IPS DF 6.9 (cell line): ENCODE measurements at regions not wholly inside any gene's neighbourhood (a gene's known extent, or its start where the extent isn't known, plus 50 kb on each side); places are given as distances from the start of the nearest gene placed in this dataset.
"Not testable (repeated sequence)": the region's sequence is repeated elsewhere in the genome, so short reads cannot be mapped to it uniquely, and the experiment has no call there.

Source experiments
- DNase-seq: peaks from one replicate; pipeline ENCODE4 v3.0.0-alpha.2; 2013; ENCODE audit warnings: low read depth, low spot score
- H3K27ac ChIP-seq: one replicate; pipeline ENCODE4 v1.5.1; 2013; ENCODE audit warnings: low read length, control low read depth
- H3K27me3 ChIP-seq: 2 replicates; pipeline ENCODE4 v1.6.1; 2013; ENCODE audit warnings: mild to moderate bottlenecking, low read length; ENCODE audit not compliant: control insufficient read depth, insufficient read depth
- H3K36me3 ChIP-seq: 2 replicates; pipeline ENCODE4 v1.6.1; 2013; ENCODE audit warnings: low read length; ENCODE audit not compliant: control insufficient read depth, insufficient read depth
- H3K4me1 ChIP-seq: 2 replicates; pipeline ENCODE4 v1.6.1; 2013; ENCODE audit warnings: low read length; ENCODE audit not compliant: control insufficient read depth, insufficient read depth
- H3K4me3 ChIP-seq: 2 replicates; pipeline ENCODE4 v1.5.1; 2013; ENCODE audit warnings: mild to moderate bottlenecking, low read length
- H3K9me3 ChIP-seq: 2 replicates; pipeline ENCODE4 v1.6.1; 2013; ENCODE audit warnings: low read length, inconsistent platforms; ENCODE audit not compliant: control insufficient read depth, insufficient read depth
- WGBS: extraction: QIAGEN DNeasy Blood & Tissue Kit; methylation state at CpG from one replicate; pipeline ENCODE4 v1.1.7; 2013; ENCODE audit warnings: mixed read lengths, missing lambda C conversion rate; ENCODE audit not compliant: insufficient read length, insufficient coverage; 5-methylcytosine and 5-hydroxymethylcytosine counted together

DNA sequence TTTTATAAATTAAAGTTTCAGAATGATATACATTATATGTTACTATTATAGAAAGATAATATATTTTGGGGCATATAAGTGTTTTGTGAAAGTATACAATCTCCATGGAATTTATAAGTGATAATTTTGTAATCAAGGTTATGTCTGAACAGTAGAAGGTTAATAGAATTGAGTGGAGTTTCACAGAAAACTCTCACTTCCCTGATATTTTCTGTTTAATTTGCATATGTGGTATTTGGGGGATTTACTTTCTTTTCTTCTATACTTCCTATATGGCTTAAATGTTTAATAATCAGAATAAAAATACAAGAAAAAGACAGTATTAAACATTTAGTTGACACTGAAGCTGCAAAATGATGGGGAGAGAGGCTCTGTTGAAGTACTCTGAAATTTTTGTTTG, 848.5 kb downstream of the DACH1 start:
- H3K27ac ChIP-seq, result no peak overlapping the region
- H3K4me1 ChIP-seq, result no peaks in the 10 kb centered on the region
- no peaks in the 10 kb centered on the region for H3K9me3 ChIP-seq
- no peaks in the 10 kb centered on the region for H3K27me3 ChIP-seq
- H3K36me3 ChIP-seq, result no peaks in the 10 kb centered on the region
- DNase-seq, result no peak
- no peak overlapping the region for H3K4me3 ChIP-seq

DNA sequence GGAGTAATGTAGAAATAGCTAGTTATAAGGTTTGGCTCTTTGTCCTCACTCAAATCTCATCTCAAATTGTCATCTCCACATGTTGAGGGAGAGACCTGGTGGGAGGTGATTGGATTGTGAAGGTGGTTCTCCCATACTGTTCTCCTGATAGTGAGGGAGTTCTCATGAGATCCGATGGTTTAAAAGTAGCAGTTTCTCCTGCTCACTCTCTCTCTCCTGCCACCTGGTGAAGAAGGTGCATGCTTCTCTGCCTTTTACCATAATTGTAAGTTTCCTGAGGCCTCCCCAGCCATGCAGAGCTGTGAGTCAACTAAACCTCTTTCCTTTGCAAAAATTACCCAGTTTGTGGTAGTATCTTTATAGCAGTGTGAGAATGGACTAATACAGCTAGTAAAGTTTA, 849.4 kb downstream of the DACH1 start:
- DNase-seq, result peak; percentile 13
- Histone ChIP-seq H3K4me3 (no peak overlapping the region), H3K36me3 (no peaks in the 10 kb centered on the region), H3K27ac (no peak overlapping the region), H3K4me1 (no peaks in the 10 kb centered on the region), H3K27me3 (no peaks in the 10 kb centered on the region), H3K9me3 (no peaks in the 10 kb centered on the region)
- no CpG with 5 or more reads among the region's 1 CpG for WGBS

DNA sequence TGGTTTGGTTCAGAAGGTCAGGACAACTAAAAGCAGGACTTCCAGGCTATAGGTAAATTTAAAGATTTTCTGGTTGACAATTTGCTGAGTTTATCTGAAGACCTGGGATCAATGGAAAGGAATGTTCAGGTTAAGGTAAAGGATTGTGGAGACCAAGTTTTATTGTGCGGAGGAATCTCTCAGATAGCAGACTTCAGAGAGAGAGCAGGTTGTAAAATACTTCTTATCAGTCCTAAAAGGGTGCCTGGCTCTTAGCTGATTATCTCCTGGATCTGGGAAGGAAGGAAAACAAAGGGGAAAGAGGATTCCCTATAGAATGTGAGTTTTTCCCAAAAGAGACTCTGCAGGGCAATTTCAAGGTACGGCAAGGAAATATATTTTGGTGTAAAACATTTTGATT, 851.5 kb downstream of the DACH1 start:
- H3K27ac ChIP-seq, result no peak overlapping the region
- WGBS, result no CpG with 5 or more reads among the region's 2 CpGs
- DNase-seq, result no peak
- no peaks in the 10 kb centered on the region for H3K36me3 ChIP-seq
- no peaks in the 10 kb centered on the region for H3K4me1 ChIP-seq
- H3K27me3 ChIP-seq, result no peaks in the 10 kb centered on the region
- no peaks in the 10 kb centered on the region for H3K9me3 ChIP-seq
- no peak overlapping the region for H3K4me3 ChIP-seq

DNA sequence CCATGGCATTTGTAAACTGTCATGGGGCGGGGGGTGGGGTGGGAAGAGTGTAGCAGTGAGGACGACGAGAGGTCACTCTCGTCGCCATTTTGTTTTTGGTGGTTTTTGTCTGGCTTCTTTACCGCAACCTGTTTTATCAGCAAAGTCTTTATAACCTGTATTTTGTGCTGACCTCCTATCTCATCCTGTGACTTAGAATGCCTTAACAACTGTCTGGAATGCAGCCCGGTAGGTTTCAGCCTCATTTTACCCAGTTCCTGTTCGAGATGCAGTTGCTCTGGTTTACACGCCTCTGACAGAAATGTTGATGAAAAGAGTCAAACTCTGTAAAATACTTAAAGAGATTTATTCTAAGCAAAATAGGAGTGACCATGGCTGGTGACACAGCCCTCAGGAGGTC, 852.0 kb downstream of the DACH1 start:
- WGBS, result no CpG with 5 or more reads among the region's 9 CpGs
- no peak overlapping the region for H3K27ac ChIP-seq
- DNase-seq, result no peak
- no peaks in the 10 kb centered on the region for H3K27me3 ChIP-seq
- H3K4me1 ChIP-seq, result no peaks in the 10 kb centered on the region
- no peaks in the 10 kb centered on the region for H3K9me3 ChIP-seq
- no peaks in the 10 kb centered on the region for H3K36me3 ChIP-seq
- H3K4me3 ChIP-seq, result no peak overlapping the region

DNA sequence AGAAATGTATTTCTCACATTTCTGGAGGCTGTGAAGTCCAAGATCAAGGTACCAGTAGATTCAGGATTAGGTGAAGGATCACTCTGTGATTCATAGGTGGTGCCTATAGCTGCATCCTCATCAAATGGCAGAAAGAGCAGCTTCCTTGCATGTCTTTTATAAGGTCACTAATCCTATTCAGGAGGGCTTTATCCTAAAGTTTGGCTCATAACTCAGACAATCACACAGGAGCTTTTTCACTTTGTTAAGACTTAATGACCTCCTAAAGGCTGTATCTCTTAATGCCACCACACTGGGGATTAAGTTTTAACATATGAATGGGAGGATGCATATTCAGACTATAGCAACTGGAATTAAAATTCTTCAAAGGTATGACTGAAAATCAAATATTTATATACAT, 861.1 kb downstream of the DACH1 start:
- H3K27me3 ChIP-seq, result no peaks in the 10 kb centered on the region
- no peak overlapping the region for H3K4me3 ChIP-seq
- no peak overlapping the region for H3K27ac ChIP-seq
- H3K4me1 ChIP-seq, result no peaks in the 10 kb centered on the region
- no peaks in the 10 kb centered on the region for H3K9me3 ChIP-seq
- H3K36me3 ChIP-seq, result no peaks in the 10 kb centered on the region
- DNase-seq, result no peak

DNA sequence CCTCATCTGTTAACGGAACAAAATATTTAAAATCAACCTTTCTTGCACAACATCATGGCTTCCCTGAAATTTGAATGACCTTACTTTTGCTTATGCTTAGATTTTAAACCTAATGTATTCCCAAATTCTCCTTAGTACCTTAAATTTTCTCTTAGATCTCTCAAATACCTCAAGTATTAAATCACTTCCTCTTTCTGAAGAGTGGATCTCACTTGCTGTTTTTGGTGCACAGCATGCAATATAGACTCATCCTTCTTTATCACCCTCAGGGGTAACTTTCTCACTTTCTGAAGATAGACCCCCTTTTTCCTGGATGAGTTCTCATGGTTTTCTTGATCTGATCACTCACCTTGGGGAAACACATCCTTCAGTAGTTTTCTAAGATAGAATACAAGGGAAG, 871.7 kb downstream of the DACH1 start:
- H3K27me3 ChIP-seq, result no peaks in the 10 kb centered on the region
- no peak overlapping the region for H3K27ac ChIP-seq
- no peaks in the 10 kb centered on the region for H3K9me3 ChIP-seq
- no CpG with 5 or more reads among the region's 1 CpG for WGBS
- H3K4me3 ChIP-seq, result no peak overlapping the region
- no peaks in the 10 kb centered on the region for H3K4me1 ChIP-seq
- no peak for DNase-seq
- no peaks in the 10 kb centered on the region for H3K36me3 ChIP-seq

DNA sequence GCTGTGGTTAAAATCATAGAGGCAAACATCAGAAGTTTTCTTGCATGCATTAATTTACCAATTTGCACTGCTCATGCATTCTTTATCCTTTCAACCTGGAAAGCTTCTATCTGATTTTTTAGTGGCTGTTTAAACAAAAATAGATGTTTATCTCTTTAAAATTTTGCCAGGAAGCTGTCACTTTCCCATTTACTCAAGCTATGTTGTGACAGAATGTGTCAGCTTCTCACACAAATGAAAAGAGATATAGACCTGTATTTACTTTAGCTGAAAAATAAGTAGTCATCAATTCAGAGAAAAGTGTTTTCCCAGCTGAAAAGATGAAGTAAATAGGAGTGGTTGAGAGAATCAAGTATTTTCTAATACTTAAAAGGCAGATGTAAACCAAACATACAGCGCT, 872.8 kb downstream of the DACH1 start:
- WGBS, result no CpG with 5 or more reads among the region's 1 CpG
- Histone ChIP-seq H3K4me3 (no peak overlapping the region), H3K4me1 (no peaks in the 10 kb centered on the region), H3K36me3 (no peaks in the 10 kb centered on the region), H3K9me3 (no peaks in the 10 kb centered on the region), H3K27ac (no peak overlapping the region), H3K27me3 (no peaks in the 10 kb centered on the region)
- no peak for DNase-seq

DNA sequence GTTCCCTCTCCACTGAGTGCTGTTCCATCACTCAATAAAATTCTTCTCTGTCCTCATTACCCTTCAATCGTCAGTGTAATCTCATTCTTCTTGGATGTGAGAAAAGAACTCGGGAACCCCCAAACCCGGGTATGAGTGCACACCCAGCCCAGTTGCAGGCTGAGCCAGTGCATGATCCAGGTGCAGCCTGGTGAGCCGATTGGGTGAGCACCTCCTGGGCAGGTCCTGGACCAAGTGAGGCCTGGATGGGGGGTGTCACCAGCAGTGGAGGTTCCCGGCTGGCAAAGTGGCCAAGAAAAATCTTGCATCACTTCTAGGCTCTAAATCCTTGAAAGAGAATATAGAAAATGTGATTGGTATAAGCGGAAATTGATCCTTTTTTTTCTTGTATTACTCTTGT, 878.8 kb upstream of the KLHL1 start:
- no CpG with 5 or more reads among the region's 6 CpGs for WGBS
- DNase-seq, result no peak

DNA sequence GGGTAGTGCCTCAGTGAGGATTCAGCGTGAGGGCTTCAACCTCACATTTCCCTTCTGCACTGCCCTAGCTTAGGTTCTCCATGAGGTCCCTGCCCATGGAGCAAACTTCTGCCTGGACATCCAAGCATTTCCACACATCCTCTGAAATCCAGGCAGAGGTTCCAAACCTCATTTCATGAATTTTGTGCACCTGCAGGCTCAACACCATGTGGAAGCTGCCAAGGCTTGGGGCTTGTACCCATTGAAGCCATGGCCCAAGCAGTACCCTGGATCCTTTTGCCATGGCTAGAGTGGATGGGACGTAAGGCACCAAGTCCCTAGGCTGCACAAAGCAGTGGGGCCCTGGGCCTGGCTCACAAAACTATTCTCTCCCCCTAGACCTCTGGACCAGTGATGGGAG, 877.1 kb upstream of the KLHL1 start:
- Histone ChIP-seq H3K4me1 (no peaks in the 10 kb centered on the region), H3K27ac (no peak overlapping the region), H3K36me3 (no peaks in the 10 kb centered on the region), H3K27me3 (no peaks in the 10 kb centered on the region), H3K4me3 (no peak overlapping the region), H3K9me3 (no peaks in the 10 kb centered on the region)
- no peak for DNase-seq
- WGBS, result no CpG with 5 or more reads among the region's 2 CpGs

More for the DNA sequence above, 878.8 kb upstream of the KLHL1 start:
- Histone ChIP-seq H3K9me3 (no peaks in the 10 kb centered on the region), H3K4me3 (no peak overlapping the region), H3K4me1 (no peaks in the 10 kb centered on the region), H3K27me3 (no peaks in the 10 kb centered on the region), H3K27ac (no peak overlapping the region), H3K36me3 (no peaks in the 10 kb centered on the region)

DNA sequence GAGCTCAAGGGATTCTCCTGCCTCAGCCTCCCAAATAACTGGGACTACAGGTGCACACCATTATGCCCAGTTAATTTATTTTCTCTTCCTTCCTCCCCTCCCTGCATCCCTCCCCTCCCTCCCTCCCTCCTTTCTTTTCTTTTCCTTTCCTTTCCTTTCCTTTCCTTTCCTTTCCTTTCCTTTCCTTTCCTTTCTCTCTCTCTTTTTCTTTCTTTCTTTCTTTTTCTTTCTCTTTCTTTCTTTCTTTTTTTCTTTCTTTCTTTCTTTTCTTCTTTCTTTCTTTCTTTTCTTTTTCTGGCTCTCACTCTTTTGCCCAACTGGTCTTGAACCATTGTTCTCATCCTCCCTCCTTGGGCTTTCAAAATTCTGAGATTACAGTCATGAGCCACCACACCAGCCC, 873.0 kb upstream of the KLHL1 start:
- H3K36me3 ChIP-seq, H3K9me3 ChIP-seq, DNase-seq, H3K27ac ChIP-seq, H3K4me1 ChIP-seq, H3K4me3 ChIP-seq, H3K27me3 ChIP-seq: not testable (repeated sequence)

DNA sequence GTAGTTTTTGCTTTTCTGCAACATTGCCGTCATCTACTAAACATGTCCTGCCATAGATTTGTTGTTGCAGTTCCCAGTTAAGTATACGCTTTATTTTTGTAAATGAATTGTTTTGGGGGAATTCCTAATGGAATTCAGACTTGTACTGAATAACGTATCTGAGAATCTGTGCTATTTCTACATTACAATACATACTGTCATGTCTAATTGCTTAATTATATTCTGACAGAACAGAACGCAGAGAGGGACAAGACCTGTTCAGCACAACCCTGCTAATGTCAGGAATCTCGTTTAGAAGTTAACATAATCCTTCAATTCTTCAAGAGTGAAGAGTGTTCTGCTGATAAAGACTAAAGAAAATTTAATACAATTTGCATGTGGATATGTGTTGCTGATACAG, 861.1 kb upstream of the KLHL1 start:
- DNase-seq, result no peak
- H3K27ac ChIP-seq, result no peak overlapping the region
- WGBS, result no CpG with 5 or more reads among the region's 5 CpGs
- H3K9me3 ChIP-seq, result no peaks in the 10 kb centered on the region
- no peaks in the 10 kb centered on the region for H3K36me3 ChIP-seq
- H3K4me1 ChIP-seq, result no peaks in the 10 kb centered on the region
- no peaks in the 10 kb centered on the region for H3K27me3 ChIP-seq
- H3K4me3 ChIP-seq, result no peak overlapping the region

DNA sequence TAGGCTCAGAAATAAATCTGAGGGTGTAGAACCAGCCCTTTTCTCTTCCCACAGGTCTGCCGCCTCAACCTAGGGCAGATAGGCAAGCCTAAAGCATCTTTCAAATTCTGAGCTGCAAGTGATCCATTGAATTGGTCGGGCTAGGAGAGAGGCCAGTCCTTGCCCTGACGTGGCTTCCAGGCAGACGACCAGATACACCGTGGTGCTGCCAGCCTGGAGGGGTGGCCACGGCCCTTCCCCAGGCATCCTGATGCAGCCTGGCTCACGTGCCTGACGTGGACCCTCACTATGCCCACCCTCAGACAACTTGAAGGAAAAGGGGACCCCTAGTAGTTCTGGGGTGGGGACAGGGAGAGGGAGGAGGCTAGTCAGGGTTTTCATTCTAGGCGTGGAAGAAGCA, 859.3 kb upstream of the KLHL1 start:
- WGBS, result no CpG with 5 or more reads among the region's 9 CpGs

More for the DNA sequence above, 859.3 kb upstream of the KLHL1 start:
- no peak for DNase-seq
- H3K4me3 ChIP-seq, result no peak overlapping the region
- no peak overlapping the region for H3K27ac ChIP-seq
- no peaks in the 10 kb centered on the region for H3K36me3 ChIP-seq
- H3K27me3 ChIP-seq, result no peaks in the 10 kb centered on the region
- H3K9me3 ChIP-seq, result no peaks in the 10 kb centered on the region
- H3K4me1 ChIP-seq, result no peaks in the 10 kb centered on the region
